GM11168 (cell line): ENCODE measurements at regions not wholly inside any gene's neighbourhood (a gene's known extent, or its start where the extent isn't known, plus 50 kb on each side); places are given as distances from the start of the nearest gene placed in this dataset.
"Not testable (repeated sequence)": the region's sequence is repeated elsewhere in the genome, so short reads cannot be mapped to it uniquely, and the experiment has no call there.

Source experiments
- in situ Hi-C: fragments of 300-500 bp; cut with MboI; formaldehyde crosslinking; loops from one replicate; pipeline ENCODE4 v1.12.0; 2022; ENCODE audit warnings: low sequenced_read_pairs; ENCODE audit not compliant: unreplicated experiment

GRCh38 chr3:177445549-177445948 lies 248.3 kb upstream of the TBL1XR1 start:
- in situ Hi-C loops: no loop called here

- in situ Hi-C loops: no loop called here
These were observed 248.9 kb upstream of the TBL1XR1 start for GRCh38 chr3:177446165-177446601.

GRCh38 chr3:177447938-177448337 lies 250.7 kb upstream of the TBL1XR1 start:
- in situ Hi-C loops: no loop called here

- in situ Hi-C loops: no loop called here
These were observed 251.7 kb upstream of the TBL1XR1 start for GRCh38 chr3:177448987-177449359.

- in situ Hi-C loops: no loop called here
These were observed 252.2 kb upstream of the TBL1XR1 start for GRCh38 chr3:177449360-177450006.

GRCh38 chr3:177451301-177451750 lies 254.0 kb upstream of the TBL1XR1 start:
- in situ Hi-C loops: no loop called here

GRCh38 chr3:177451864-177452830 lies 254.9 kb upstream of the TBL1XR1 start:
- in situ Hi-C loops: no loop called here

- in situ Hi-C loops: no loop called here
These were observed 255.7 kb upstream of the TBL1XR1 start for GRCh38 chr3:177452831-177453450.

GRCh38 chr3:177453451-177453844 lies 256.2 kb upstream of the TBL1XR1 start:
- in situ Hi-C loops: no loop called here

GRCh38 chr3:177457204-177457603 lies 259.9 kb upstream of the TBL1XR1 start:
- in situ Hi-C loops: not testable (repeated sequence)

GRCh38 chr3:177459401-177459800 lies 262.1 kb upstream of the TBL1XR1 start:
- in situ Hi-C loops: no loop called here

GRCh38 chr3:177460047-177460446 lies 262.8 kb upstream of the TBL1XR1 start:
- in situ Hi-C loops: no loop called here

GRCh38 chr3:177461765-177462164 lies 264.5 kb upstream of the TBL1XR1 start:
- in situ Hi-C loops: no loop called here

GRCh38 chr3:177463341-177463740 lies 266.1 kb upstream of the TBL1XR1 start:
- in situ Hi-C loops: not testable (repeated sequence)

GRCh38 chr3:177463863-177464262 lies 266.6 kb upstream of the TBL1XR1 start:
- in situ Hi-C loops: no loop called here

- in situ Hi-C loops: no loop called here
These were observed 267.3 kb upstream of the TBL1XR1 start for GRCh38 chr3:177464392-177465256.

- in situ Hi-C loops: no loop called here
These were observed 268.0 kb upstream of the TBL1XR1 start for GRCh38 chr3:177465257-177465642.

- in situ Hi-C loops: no loop called here
These were observed 268.8 kb upstream of the TBL1XR1 start for GRCh38 chr3:177466074-177466473.

GRCh38 chr3:177466622-177467021 lies 269.3 kb upstream of the TBL1XR1 start:
- in situ Hi-C loops: not testable (repeated sequence)
